Liver (tissue), 8 donors: ENCODE measurements at regions not wholly inside any gene's neighbourhood (a gene's known extent, or its start where the extent isn't known, plus 50 kb on each side); places are given as distances from the start of the nearest gene placed in this dataset.

Source experiments
- DNase-seq: peaks from one replicate; pipeline ENCODE4 v3.0.0-alpha.2; 2017; ENCODE audit warnings: low spot score
- H3K27ac ChIP-seq, 2 donors: one replicate each; pipeline ENCODE4 v1.7.0; 2013; ENCODE audit warnings: inconsistent platforms in 2 of 2, low read length in 2 of 2, control low read depth in 1 of 2, low read depth in 1 of 2, mild to moderate bottlenecking in 1 of 2
- H3K27me3 ChIP-seq, 4 donors: one replicate each; pipeline versions ENCODE4 v1.6.1 to v1.7.0; 2013; ENCODE audit warnings: low read length in 3 of 4, inconsistent platforms in 1 of 4, mild to moderate bottlenecking in 1 of 4, moderate library complexity in 1 of 4; ENCODE audit not compliant: control insufficient read depth in 4 of 4, insufficient read depth in 4 of 4
- H3K36me3 ChIP-seq, 4 donors: one replicate each; pipeline versions ENCODE4 v1.6.1 to v1.7.0; 2013; ENCODE audit warnings: low read length in 3 of 4, mild to moderate bottlenecking in 3 of 4, low read depth in 1 of 4, moderate library complexity in 1 of 4; ENCODE audit not compliant: control insufficient read depth in 4 of 4, insufficient read depth in 3 of 4
- H3K4me1 ChIP-seq, 4 donors: one replicate each; pipeline versions ENCODE4 v1.6.1 to v1.7.0; 2013; ENCODE audit warnings: low read length in 3 of 4, mild to moderate bottlenecking in 3 of 4, moderate library complexity in 1 of 4; ENCODE audit not compliant: control insufficient read depth in 4 of 4, insufficient read depth in 4 of 4
- H3K4me3 ChIP-seq, 3 donors: one replicate each; pipeline versions ENCODE4 v1.6.1 to v1.7.0; 2013; ENCODE audit warnings: low read length in 3 of 3, control low read depth in 1 of 3, low read depth in 1 of 3, mild to moderate bottlenecking in 1 of 3
- H3K9ac ChIP-seq, 2 donors: one replicate each; pipeline ENCODE4 v1.7.0; 2013; ENCODE audit warnings: low read length in 2 of 2, mild to moderate bottlenecking in 2 of 2, moderate library complexity in 2 of 2, control low read depth in 1 of 2, low read depth in 1 of 2
- H3K9me3 ChIP-seq, 4 donors: one replicate each; pipeline versions ENCODE4 v1.6.1 to v1.7.0; 2013; ENCODE audit warnings: low read length in 3 of 4; ENCODE audit not compliant: control insufficient read depth in 4 of 4
- EGR1 ChIP-seq, 2 donors: IDR thresholded peaks; 2 replicates each; pipeline ENCODE4 v1.6.1; 2016 to 2018; ENCODE audit warnings: antibody characterized with exemption in 2 of 2, low read depth in 2 of 2
- FOXA1 ChIP-seq: IDR thresholded peaks from 2 replicates; pipeline ENCODE4 v1.6.1; 2016; ENCODE audit warnings: antibody characterized with exemption
- FOXA2 ChIP-seq: IDR thresholded peaks from 2 replicates; pipeline ENCODE4 v1.6.1; 2016; ENCODE audit warnings: antibody characterized with exemption
- GABPA ChIP-seq, 2 donors: IDR thresholded peaks in 1 of 2; conservative IDR thresholded peaks in 1 of 2; 2 replicates each; pipeline ENCODE4 v1.6.1; 2016; ENCODE audit warnings: antibody characterized with exemption in 2 of 2, mild to moderate bottlenecking in 1 of 2, moderate library complexity in 1 of 2
- HNF4A ChIP-seq, 2 donors: conservative IDR thresholded peaks; 2 replicates each; pipeline ENCODE4 v1.6.1; 2016; ENCODE audit warnings: antibody characterized with exemption in 2 of 2, mild to moderate bottlenecking in 2 of 2
- HNF4G ChIP-seq: IDR thresholded peaks from 2 replicates; pipeline ENCODE4 v1.6.1; 2016; ENCODE audit warnings: antibody characterized with exemption
- JUND ChIP-seq, 2 donors: IDR thresholded peaks; 2 replicates each; pipeline ENCODE4 v1.6.1; 2016; ENCODE audit warnings: antibody characterized with exemption in 2 of 2
- NR2F2 ChIP-seq: IDR thresholded peaks from 2 replicates; pipeline ENCODE4 v1.6.1; 2016; ENCODE audit warnings: antibody characterized with exemption
- RAD21 ChIP-seq, 2 donors: IDR thresholded peaks; 2 replicates each; pipeline ENCODE4 v1.6.1; 2016; ENCODE audit warnings: antibody characterized with exemption in 2 of 2, mild to moderate bottlenecking in 2 of 2
- RXRA ChIP-seq, 2 donors: IDR thresholded peaks; 2 replicates each; pipeline ENCODE4 v1.6.1; 2017 to 2018; ENCODE audit warnings: antibody characterized with exemption in 2 of 2, mild to moderate bottlenecking in 1 of 2
- SP1 ChIP-seq: IDR thresholded peaks from 2 replicates; pipeline ENCODE4 v1.6.1; 2018; ENCODE audit warnings: antibody characterized with exemption, mild to moderate bottlenecking
- TAF1 ChIP-seq: conservative IDR thresholded peaks from 2 replicates; pipeline ENCODE4 v1.6.1; 2016; ENCODE audit warnings: antibody characterized with exemption, mild to moderate bottlenecking
- YY1 ChIP-seq: IDR thresholded peaks from 2 replicates; pipeline ENCODE4 v1.6.1; 2016; ENCODE audit warnings: antibody characterized with exemption, mild to moderate bottlenecking
- WGBS: extraction: QIAGEN DNeasy Blood & Tissue Kit; methylation state at CpG from one replicate; pipeline ENCODE4 v1.1.7; 2013; 5-methylcytosine and 5-hydroxymethylcytosine counted together
- TF ChIP-seq, protein P1 (sequence below): IDR thresholded peaks from 2 replicates; pipeline ENCODE4 v1.6.1; 2016; ENCODE audit warnings: antibody characterized with exemption
- TF ChIP-seq, protein P2 (sequence below): IDR thresholded peaks from 2 replicates; pipeline ENCODE4 v1.6.1; 2016; ENCODE audit warnings: antibody characterized with exemption
- TF ChIP-seq, protein P3 (sequence below): fragments of 150-350 bp; IDR thresholded peaks from 2 replicates; pipeline ENCODE4 v1.5.1; 2017; ENCODE audit warnings: improper control_type of control experiment, low read depth, low read length; ENCODE audit not compliant: missing input control
- TF ChIP-seq, protein P4 (sequence below): IDR thresholded peaks from 2 replicates; pipeline ENCODE4 v1.6.1; 2016; ENCODE audit warnings: antibody characterized with exemption
- TF ChIP-seq, protein P5 (sequence below): IDR thresholded peaks from 2 replicates; pipeline ENCODE4 v1.6.1; 2016; ENCODE audit warnings: antibody characterized with exemption, mild to moderate bottlenecking
- donor health status: healthy.
- donor health status: healthy.
- donor health status: healthy.
- donor health status: healthy.
- donor health status: healthy.

DNA sequence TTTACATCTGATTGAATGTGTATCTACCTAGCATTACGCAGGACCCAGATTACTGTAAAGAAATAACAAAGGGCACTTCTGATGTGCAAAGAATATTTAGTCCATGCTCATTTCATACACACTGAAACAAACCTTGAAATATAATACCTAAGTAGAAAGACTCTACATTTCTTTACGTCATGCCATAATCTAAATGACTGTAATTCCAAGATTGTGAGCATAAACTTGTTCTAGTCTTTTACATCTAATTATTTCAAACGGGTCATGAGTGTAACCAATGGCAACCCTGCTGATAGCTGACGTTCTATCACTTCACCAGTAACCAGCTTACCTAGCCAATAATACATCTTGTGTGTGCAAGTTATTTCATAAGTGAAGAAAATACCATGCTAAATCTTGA is 433.8 kb downstream of the PRKD1 start:
- H3K4me3 ChIP-seq = no peak overlapping the region
- no peaks in the 10 kb centered on the region for H3K4me1 ChIP-seq
- no peak overlapping the region for H3K27ac ChIP-seq
- H3K27me3 ChIP-seq = peaks cover 0 to 3% (median 0%) of the 10 kb centered on the region in 4 donors
- no peak for TF ChIP-seq SP1
- TF ChIP-seq JUND (IDR thresholded peaks at IDR 0.05) = no peak
- TF ChIP-seq NR2F2 = no peak
- TF ChIP-seq YY1 = no peak
- TF ChIP-seq, protein P1, sequence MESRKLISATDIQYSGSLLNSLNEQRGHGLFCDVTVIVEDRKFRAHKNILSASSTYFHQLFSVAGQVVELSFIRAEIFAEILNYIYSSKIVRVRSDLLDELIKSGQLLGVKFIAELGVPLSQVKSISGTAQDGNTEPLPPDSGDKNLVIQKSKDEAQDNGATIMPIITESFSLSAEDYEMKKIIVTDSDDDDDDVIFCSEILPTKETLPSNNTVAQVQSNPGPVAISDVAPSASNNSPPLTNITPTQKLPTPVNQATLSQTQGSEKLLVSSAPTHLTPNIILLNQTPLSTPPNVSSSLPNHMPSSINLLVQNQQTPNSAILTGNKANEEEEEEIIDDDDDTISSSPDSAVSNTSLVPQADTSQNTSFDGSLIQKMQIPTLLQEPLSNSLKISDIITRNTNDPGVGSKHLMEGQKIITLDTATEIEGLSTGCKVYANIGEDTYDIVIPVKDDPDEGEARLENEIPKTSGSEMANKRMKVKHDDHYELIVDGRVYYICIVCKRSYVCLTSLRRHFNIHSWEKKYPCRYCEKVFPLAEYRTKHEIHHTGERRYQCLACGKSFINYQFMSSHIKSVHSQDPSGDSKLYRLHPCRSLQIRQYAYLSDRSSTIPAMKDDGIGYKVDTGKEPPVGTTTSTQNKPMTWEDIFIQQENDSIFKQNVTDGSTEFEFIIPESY = no peak
- TF ChIP-seq, protein P2, sequence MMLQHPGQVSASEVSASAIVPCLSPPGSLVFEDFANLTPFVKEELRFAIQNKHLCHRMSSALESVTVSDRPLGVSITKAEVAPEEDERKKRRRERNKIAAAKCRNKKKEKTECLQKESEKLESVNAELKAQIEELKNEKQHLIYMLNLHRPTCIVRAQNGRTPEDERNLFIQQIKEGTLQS = no peak
- no peak for TF ChIP-seq EGR1 (IDR thresholded peaks at IDR 0.05; ENCODE audit: low read depth in 2 of 2)
- no peak for TF ChIP-seq HNF4G
- TF ChIP-seq, protein P3, sequence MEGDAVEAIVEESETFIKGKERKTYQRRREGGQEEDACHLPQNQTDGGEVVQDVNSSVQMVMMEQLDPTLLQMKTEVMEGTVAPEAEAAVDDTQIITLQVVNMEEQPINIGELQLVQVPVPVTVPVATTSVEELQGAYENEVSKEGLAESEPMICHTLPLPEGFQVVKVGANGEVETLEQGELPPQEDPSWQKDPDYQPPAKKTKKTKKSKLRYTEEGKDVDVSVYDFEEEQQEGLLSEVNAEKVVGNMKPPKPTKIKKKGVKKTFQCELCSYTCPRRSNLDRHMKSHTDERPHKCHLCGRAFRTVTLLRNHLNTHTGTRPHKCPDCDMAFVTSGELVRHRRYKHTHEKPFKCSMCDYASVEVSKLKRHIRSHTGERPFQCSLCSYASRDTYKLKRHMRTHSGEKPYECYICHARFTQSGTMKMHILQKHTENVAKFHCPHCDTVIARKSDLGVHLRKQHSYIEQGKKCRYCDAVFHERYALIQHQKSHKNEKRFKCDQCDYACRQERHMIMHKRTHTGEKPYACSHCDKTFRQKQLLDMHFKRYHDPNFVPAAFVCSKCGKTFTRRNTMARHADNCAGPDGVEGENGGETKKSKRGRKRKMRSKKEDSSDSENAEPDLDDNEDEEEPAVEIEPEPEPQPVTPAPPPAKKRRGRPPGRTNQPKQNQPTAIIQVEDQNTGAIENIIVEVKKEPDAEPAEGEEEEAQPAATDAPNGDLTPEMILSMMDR = no peak
- TF ChIP-seq, protein P4, sequence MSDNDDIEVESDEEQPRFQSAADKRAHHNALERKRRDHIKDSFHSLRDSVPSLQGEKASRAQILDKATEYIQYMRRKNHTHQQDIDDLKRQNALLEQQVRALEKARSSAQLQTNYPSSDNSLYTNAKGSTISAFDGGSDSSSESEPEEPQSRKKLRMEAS = no peak
- TF ChIP-seq RXRA (IDR thresholded peaks at IDR 0.05) = no peak
- TF ChIP-seq FOXA2 = no peak
- no peak for TF ChIP-seq FOXA1
- TF ChIP-seq TAF1 = no peak
- TF ChIP-seq HNF4A (conservative IDR thresholded peaks at IDR 0.05) = no peak
- no peak for TF ChIP-seq GABPA (IDR thresholded peaks at IDR 0.05 in 1 of 2, conservative IDR thresholded peaks at IDR 0.05 in 1 of 2)
- no peak overlapping the region for H3K9ac ChIP-seq
- no peak for DNase-seq
- H3K36me3 ChIP-seq = no peaks in the 10 kb centered on the region
- 61% methylated on average over 4 of the region's 4 CpGs for WGBS
- no peaks in the 10 kb centered on the region for H3K9me3 ChIP-seq

DNA sequence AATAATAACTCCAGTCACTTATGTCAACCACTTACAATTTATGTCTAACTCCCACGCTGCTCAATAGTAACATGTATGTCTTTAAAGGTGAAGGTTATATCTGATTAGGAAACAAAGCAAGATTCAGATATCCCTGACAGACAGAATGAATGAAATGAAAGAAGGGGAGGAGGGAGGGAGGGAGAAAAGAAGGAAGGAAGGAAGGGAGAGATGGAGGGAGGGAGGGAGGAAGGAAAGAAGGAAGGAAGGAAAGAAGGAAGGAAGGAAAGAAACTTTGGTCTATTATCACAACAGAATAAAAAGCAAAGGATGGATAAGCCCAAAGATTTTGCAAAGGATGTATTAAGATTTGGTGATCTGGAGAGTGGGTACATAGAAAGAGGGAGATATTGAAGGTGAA is 433.3 kb downstream of the PRKD1 start:
- Histone ChIP-seq H3K27me3 (peaks cover 0 to 2% (median 0%) of the 10 kb centered on the region in 4 donors), H3K27ac (no peak overlapping the region), H3K9ac (no peak overlapping the region), H3K4me3 (no peak overlapping the region), H3K36me3 (no peaks in the 10 kb centered on the region), H3K4me1 (no peaks in the 10 kb centered on the region), H3K9me3 (no peaks in the 10 kb centered on the region)
- no peak for TF ChIP-seq JUND (IDR thresholded peaks at IDR 0.05)
- no peak for TF ChIP-seq NR2F2
- TF ChIP-seq, protein P1 = no peak
- TF ChIP-seq RAD21 (IDR thresholded peaks at IDR 0.05) = no peak
- TF ChIP-seq YY1 = no peak
- TF ChIP-seq, protein P3 = no peak
- TF ChIP-seq HNF4G = no peak
- TF ChIP-seq EGR1 (IDR thresholded peaks at IDR 0.05; ENCODE audit: low read depth in 2 of 2) = no peak
- TF ChIP-seq, protein P2 = no peak
- TF ChIP-seq HNF4A (conservative IDR thresholded peaks at IDR 0.05) = no peak
- TF ChIP-seq, protein P5, sequence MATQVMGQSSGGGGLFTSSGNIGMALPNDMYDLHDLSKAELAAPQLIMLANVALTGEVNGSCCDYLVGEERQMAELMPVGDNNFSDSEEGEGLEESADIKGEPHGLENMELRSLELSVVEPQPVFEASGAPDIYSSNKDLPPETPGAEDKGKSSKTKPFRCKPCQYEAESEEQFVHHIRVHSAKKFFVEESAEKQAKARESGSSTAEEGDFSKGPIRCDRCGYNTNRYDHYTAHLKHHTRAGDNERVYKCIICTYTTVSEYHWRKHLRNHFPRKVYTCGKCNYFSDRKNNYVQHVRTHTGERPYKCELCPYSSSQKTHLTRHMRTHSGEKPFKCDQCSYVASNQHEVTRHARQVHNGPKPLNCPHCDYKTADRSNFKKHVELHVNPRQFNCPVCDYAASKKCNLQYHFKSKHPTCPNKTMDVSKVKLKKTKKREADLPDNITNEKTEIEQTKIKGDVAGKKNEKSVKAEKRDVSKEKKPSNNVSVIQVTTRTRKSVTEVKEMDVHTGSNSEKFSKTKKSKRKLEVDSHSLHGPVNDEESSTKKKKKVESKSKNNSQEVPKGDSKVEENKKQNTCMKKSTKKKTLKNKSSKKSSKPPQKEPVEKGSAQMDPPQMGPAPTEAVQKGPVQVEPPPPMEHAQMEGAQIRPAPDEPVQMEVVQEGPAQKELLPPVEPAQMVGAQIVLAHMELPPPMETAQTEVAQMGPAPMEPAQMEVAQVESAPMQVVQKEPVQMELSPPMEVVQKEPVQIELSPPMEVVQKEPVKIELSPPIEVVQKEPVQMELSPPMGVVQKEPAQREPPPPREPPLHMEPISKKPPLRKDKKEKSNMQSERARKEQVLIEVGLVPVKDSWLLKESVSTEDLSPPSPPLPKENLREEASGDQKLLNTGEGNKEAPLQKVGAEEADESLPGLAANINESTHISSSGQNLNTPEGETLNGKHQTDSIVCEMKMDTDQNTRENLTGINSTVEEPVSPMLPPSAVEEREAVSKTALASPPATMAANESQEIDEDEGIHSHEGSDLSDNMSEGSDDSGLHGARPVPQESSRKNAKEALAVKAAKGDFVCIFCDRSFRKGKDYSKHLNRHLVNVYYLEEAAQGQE = no peak
- no peak for DNase-seq
- WGBS = 60% methylated on average over 1 of the region's 1 CpG
